Gastroesophageal sphincter (tissue), 3 donors: ENCODE measurements at regions not wholly inside any gene's neighbourhood (a gene's known extent, or its start where the extent isn't known, plus 50 kb on each side); places are given as distances from the start of the nearest gene placed in this dataset.
"Not testable (repeated sequence)": the region's sequence is repeated elsewhere in the genome, so short reads cannot be mapped to it uniquely, and the experiment has no call there.

Experiments
- EP300 ChIP-seq: sonication (generic); formaldehyde crosslinking; IDR thresholded peaks from one replicate; pipeline ENCODE4 v1.6.1; 2017; ENCODE audit warnings: antibody characterized with exemption, mild to moderate bottlenecking
- POLR2A ChIP-seq, 2 donors: fragments of 450-650 bp; IDR thresholded peaks; one replicate each; pipeline ENCODE4 v1.6.1; 2017; ENCODE audit warnings: antibody characterized with exemption in 2 of 2, mild to moderate bottlenecking in 2 of 2, moderate library complexity in 1 of 2
- POLR2AphosphoS5 ChIP-seq: sonication (generic); formaldehyde crosslinking; IDR thresholded peaks from one replicate; pipeline ENCODE4 v1.6.1; 2017; ENCODE audit warnings: antibody characterized with exemption
- TF ChIP-seq, protein P1 (sequence below), 4 experiments: fragments of 200-600 bp in 2 of 4; fragments of 450-650 bp in 2 of 4; sonication (generic) in 1 of 4; IDR thresholded peaks; one replicate each; pipeline ENCODE4 v1.5.1; 2017 to 2019; ENCODE audit warnings: antibody characterized with exemption in 4 of 4, mild to moderate bottlenecking in 2 of 4, moderate library complexity in 2 of 4

DNA sequence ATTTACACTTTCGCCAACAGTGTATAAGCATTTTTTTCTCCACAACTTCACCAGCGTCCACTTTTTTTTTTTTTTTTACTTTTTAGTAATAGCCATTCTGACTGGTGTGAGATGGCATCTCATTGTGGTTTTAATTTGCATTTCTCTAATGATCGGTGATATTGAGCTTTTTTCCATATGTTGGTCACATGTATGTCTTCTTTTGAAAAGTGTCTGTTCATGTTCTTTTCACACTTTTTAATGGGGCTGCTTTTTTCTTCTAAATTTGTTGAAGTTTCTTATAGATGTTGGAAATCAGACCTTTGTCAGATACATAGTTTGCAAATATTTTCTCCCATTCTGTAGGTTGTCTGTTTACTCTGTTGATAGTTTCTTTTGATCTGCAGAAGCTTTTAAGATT is 177.2 kb downstream of the SOD2 start:
- TF ChIP-seq, protein P1, sequence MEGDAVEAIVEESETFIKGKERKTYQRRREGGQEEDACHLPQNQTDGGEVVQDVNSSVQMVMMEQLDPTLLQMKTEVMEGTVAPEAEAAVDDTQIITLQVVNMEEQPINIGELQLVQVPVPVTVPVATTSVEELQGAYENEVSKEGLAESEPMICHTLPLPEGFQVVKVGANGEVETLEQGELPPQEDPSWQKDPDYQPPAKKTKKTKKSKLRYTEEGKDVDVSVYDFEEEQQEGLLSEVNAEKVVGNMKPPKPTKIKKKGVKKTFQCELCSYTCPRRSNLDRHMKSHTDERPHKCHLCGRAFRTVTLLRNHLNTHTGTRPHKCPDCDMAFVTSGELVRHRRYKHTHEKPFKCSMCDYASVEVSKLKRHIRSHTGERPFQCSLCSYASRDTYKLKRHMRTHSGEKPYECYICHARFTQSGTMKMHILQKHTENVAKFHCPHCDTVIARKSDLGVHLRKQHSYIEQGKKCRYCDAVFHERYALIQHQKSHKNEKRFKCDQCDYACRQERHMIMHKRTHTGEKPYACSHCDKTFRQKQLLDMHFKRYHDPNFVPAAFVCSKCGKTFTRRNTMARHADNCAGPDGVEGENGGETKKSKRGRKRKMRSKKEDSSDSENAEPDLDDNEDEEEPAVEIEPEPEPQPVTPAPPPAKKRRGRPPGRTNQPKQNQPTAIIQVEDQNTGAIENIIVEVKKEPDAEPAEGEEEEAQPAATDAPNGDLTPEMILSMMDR (IDR thresholded peaks at IDR 0.05) = not testable (repeated sequence)
- not testable (repeated sequence) for TF ChIP-seq POLR2AphosphoS5; EP300; POLR2A (IDR thresholded peaks at IDR 0.05)
